GM23338 (cell line): ENCODE measurements at regions not wholly inside any gene's neighbourhood (a gene's known extent, or its start where the extent isn't known, plus 50 kb on each side); places are given as distances from the start of the nearest gene placed in this dataset.

Experiments used
- ATAC-seq: fragments of 200-7000 bp; cut with Tn5 transposase; 3 replicates; pipeline ENCODE4 v1.9.1; 2020
- DNase-seq: peaks from one replicate; pipeline ENCODE4 v3.0.0-alpha.2; 2015; ENCODE audit warnings: low spot score
- H2AFZ ChIP-seq: fragments of 200-600 bp; sonication (generic); 2 replicates; pipeline ENCODE4 v1.8.0; 2016; ENCODE audit warnings: antibody characterized with exemption, mild to moderate bottlenecking, moderate library complexity
- H3F3A ChIP-seq: fragments of 200-600 bp; sonication (generic); replicated peaks from 2 replicates; pipeline ENCODE4 v1.8.0; 2017; ENCODE audit warnings: antibody characterized with exemption, mixed run types, low read depth
- H3K27ac ChIP-seq: fragments of 200-600 bp; sonication (generic); 2 replicates; pipeline ENCODE4 v1.6.1; 2016; ENCODE audit warnings: low read depth
- H3K27me3 ChIP-seq: fragments of 200-600 bp; sonication (generic); 2 replicates; pipeline ENCODE4 v1.8.0; 2016; ENCODE audit warnings: mild to moderate bottlenecking, mixed run types, moderate library complexity; ENCODE audit not compliant: insufficient read depth
- H3K36me3 ChIP-seq: fragments of 200-600 bp; sonication (generic); 2 replicates; pipeline ENCODE4 v1.8.0; 2016; ENCODE audit warnings: mild to moderate bottlenecking; ENCODE audit not compliant: insufficient read depth
- H3K4me1 ChIP-seq: fragments of 200-600 bp; sonication (generic); 2 replicates; pipeline ENCODE4 v1.8.0; 2016; ENCODE audit warnings: mild to moderate bottlenecking, moderate library complexity; ENCODE audit not compliant: insufficient read depth
- H3K4me2 ChIP-seq: fragments of 200-600 bp; sonication (generic); 2 replicates; pipeline ENCODE4 v1.7.1; 2017; ENCODE audit warnings: mixed run types
- H3K4me3 ChIP-seq: fragments of 200-600 bp; sonication (generic); 2 replicates; pipeline ENCODE4 v1.6.1; 2016; ENCODE audit warnings: mixed run types
- H3K79me2 ChIP-seq: fragments of 200-600 bp; sonication (generic); replicated peaks from 2 replicates; pipeline ENCODE4 v1.8.0; 2017; ENCODE audit warnings: mild to moderate bottlenecking; ENCODE audit not compliant: insufficient read depth
- H3K9me2 ChIP-seq: fragments of 200-600 bp; sonication (generic); 2 replicates; pipeline ENCODE4 v1.8.0; 2017; ENCODE audit not compliant: insufficient read depth
- H4K20me1 ChIP-seq: fragments of 200-600 bp; sonication (generic); replicated peaks from 2 replicates; pipeline ENCODE4 v1.8.0; 2017; ENCODE audit warnings: mild to moderate bottlenecking; ENCODE audit not compliant: insufficient read depth
- H3K27ac Mint-ChIP-seq: 2 replicates; pipeline ENCODE4 v1.8.0; 2020; ENCODE audit warnings: inconsistent platforms, mild to moderate bottlenecking, moderate library complexity, mixed read lengths
- H3K27me3 Mint-ChIP-seq: 3 replicates; pipeline ENCODE4 v1.8.0; 2022; ENCODE audit warnings: low read depth, mild to moderate bottlenecking, moderate library complexity, mixed read lengths, inconsistent platforms; ENCODE audit not compliant: insufficient read depth, poor library complexity
- H3K36me3 Mint-ChIP-seq: 3 replicates; pipeline ENCODE4 v1.8.0; 2021; ENCODE audit warnings: low read depth, mild to moderate bottlenecking, inconsistent platforms, moderate library complexity, mixed read lengths
- H3K4me1 Mint-ChIP-seq: 3 replicates; pipeline ENCODE4 v1.8.0; 2020; ENCODE audit warnings: mild to moderate bottlenecking, inconsistent platforms, mixed read lengths
- H3K4me3 Mint-ChIP-seq: 3 replicates; pipeline ENCODE4 v1.8.0; 2021; ENCODE audit warnings: moderate library complexity, mild to moderate bottlenecking, inconsistent platforms, mixed read lengths
- H3K9me3 Mint-ChIP-seq: 3 replicates; pipeline ENCODE4 v1.8.0; 2020; ENCODE audit warnings: moderate library complexity, mild to moderate bottlenecking, inconsistent platforms, mixed read lengths
- CREB1 ChIP-seq: fragments of 250-450 bp; sonication (Bioruptor Pico); IDR thresholded peaks from 2 replicates; pipeline ENCODE4 v1.5.0; 2020; ENCODE audit warnings: low read depth, mild to moderate bottlenecking, moderate library complexity
- EZH2 ChIP-seq: fragments of 200-600 bp; sonication (generic); IDR thresholded peaks from one replicate; pipeline ENCODE4 v1.8.0; 2017; ENCODE audit warnings: antibody characterized with exemption, mild to moderate bottlenecking, low read depth; ENCODE audit not compliant: unreplicated experiment
- JUNB ChIP-seq: IDR thresholded peaks from one replicate; pipeline ENCODE4 v1.6.1; 2016; ENCODE audit warnings: antibody characterized with exemption; ENCODE audit not compliant: unreplicated experiment
- NANOG ChIP-seq: IDR thresholded peaks from 2 replicates; pipeline ENCODE4 v1.6.1; 2016; ENCODE audit warnings: antibody characterized with exemption, borderline replicate concordance
- STAT1 ChIP-seq: IDR thresholded peaks from one replicate; pipeline ENCODE4 v1.6.1; 2016; ENCODE audit warnings: antibody characterized with exemption; ENCODE audit not compliant: unreplicated experiment
- ZNF114 ChIP-seq: fragments of 250-450 bp; sonication (Bioruptor Pico); IDR thresholded peaks from 2 replicates; pipeline ENCODE4 v1.5.0; 2020; ENCODE audit warnings: mild to moderate bottlenecking, moderate library complexity
- ZNF331 ChIP-seq: fragments of 250-450 bp; sonication (Bioruptor Pico); IDR thresholded peaks from 2 replicates; pipeline ENCODE4 v1.5.0; 2020; ENCODE audit warnings: low read depth, mild to moderate bottlenecking, moderate library complexity
- TF ChIP-seq, protein P1 (sequence below): IDR thresholded peaks from 2 replicates; pipeline ENCODE4 v1.6.1; 2016; ENCODE audit warnings: antibody characterized with exemption
- TF ChIP-seq, protein P2 (sequence below): fragments of 250-450 bp; sonication (Bioruptor Pico); IDR thresholded peaks from 2 replicates; pipeline ENCODE4 v1.5.0; 2020; ENCODE audit warnings: mild to moderate bottlenecking, moderate library complexity

DNA sequence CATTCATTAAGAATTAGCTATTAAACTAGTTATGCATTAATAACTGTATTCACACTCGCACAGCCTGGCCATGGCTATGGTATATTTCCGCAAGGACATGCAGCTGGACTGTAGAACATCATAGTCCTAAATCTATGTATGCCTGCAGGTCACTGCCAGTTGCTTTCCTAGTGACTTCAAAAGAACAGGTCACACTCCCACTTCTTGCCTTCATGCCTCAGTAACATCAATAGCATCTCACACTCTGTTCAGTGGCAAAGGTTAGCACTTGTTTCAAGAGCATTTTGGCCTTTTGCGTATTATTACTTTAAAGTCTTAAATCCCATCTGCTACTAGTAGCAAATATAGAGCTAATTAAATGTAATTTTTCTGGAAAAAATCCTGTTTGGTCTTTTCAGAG, 131.4 kb upstream of the DCC start (continued):
- TF ChIP-seq EZH2 (no peak), JUNB (no peak), ZNF114 (CRISPR knock-in tag) (no peak), CREB1 (CRISPR knock-in tag) (no peak)
- TF ChIP-seq, protein P1, sequence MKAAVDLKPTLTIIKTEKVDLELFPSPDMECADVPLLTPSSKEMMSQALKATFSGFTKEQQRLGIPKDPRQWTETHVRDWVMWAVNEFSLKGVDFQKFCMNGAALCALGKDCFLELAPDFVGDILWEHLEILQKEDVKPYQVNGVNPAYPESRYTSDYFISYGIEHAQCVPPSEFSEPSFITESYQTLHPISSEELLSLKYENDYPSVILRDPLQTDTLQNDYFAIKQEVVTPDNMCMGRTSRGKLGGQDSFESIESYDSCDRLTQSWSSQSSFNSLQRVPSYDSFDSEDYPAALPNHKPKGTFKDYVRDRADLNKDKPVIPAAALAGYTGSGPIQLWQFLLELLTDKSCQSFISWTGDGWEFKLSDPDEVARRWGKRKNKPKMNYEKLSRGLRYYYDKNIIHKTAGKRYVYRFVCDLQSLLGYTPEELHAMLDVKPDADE, result no peak

DNA sequence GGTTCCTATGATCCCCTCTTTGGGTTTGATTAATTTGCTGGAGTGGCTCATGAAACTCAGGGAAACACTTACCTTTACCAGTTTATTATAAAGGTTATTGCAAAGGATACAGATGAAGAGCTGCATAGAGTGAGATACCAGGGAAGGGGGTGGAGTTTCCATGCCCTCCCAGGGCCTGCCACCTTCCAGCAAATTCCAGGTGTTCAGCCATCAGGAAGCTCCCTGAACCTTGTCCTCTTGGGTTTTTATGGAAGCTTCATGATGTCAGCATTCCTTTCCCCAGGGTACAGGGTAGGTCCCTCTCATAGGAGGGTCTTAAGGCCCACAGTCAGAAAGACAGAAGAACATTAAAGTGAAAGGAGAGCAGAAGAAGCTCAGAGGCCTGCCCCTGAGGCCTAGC, 123.9 kb upstream of the DCC start:
- H3F3A ChIP-seq, result no peaks in the 10 kb centered on the region
- H3K79me2 ChIP-seq, result no peaks in the 10 kb centered on the region
- H3K36me3 ChIP-seq, result no peaks in the 10 kb centered on the region
- H3K4me3 ChIP-seq, result no peak overlapping the region
- H3K4me1 ChIP-seq, result no peaks in the 10 kb centered on the region
- Mint-ChIP-seq H3K27ac (no peak overlapping the region), H3K27me3 (peaks cover 1% of the 10 kb centered on the region), H3K9me3 (no peaks in the 10 kb centered on the region; the same call in 2 of the 3 replicates), H3K4me1 (no peaks in the 10 kb centered on the region), H3K4me3 (no peak overlapping the region), H3K36me3 (no peaks in the 10 kb centered on the region; the same call in 2 of the 3 replicates)
- ATAC-seq (no peak), DNase-seq (no peak)
- no peak overlapping the region for H2AFZ ChIP-seq
- TF ChIP-seq ZNF331 (no peak), STAT1 (no peak), JUNB (no peak), CREB1 (CRISPR knock-in tag) (no peak), EZH2 (no peak), NANOG (no peak), ZNF114 (CRISPR knock-in tag) (no peak)
- TF ChIP-seq, protein P2, sequence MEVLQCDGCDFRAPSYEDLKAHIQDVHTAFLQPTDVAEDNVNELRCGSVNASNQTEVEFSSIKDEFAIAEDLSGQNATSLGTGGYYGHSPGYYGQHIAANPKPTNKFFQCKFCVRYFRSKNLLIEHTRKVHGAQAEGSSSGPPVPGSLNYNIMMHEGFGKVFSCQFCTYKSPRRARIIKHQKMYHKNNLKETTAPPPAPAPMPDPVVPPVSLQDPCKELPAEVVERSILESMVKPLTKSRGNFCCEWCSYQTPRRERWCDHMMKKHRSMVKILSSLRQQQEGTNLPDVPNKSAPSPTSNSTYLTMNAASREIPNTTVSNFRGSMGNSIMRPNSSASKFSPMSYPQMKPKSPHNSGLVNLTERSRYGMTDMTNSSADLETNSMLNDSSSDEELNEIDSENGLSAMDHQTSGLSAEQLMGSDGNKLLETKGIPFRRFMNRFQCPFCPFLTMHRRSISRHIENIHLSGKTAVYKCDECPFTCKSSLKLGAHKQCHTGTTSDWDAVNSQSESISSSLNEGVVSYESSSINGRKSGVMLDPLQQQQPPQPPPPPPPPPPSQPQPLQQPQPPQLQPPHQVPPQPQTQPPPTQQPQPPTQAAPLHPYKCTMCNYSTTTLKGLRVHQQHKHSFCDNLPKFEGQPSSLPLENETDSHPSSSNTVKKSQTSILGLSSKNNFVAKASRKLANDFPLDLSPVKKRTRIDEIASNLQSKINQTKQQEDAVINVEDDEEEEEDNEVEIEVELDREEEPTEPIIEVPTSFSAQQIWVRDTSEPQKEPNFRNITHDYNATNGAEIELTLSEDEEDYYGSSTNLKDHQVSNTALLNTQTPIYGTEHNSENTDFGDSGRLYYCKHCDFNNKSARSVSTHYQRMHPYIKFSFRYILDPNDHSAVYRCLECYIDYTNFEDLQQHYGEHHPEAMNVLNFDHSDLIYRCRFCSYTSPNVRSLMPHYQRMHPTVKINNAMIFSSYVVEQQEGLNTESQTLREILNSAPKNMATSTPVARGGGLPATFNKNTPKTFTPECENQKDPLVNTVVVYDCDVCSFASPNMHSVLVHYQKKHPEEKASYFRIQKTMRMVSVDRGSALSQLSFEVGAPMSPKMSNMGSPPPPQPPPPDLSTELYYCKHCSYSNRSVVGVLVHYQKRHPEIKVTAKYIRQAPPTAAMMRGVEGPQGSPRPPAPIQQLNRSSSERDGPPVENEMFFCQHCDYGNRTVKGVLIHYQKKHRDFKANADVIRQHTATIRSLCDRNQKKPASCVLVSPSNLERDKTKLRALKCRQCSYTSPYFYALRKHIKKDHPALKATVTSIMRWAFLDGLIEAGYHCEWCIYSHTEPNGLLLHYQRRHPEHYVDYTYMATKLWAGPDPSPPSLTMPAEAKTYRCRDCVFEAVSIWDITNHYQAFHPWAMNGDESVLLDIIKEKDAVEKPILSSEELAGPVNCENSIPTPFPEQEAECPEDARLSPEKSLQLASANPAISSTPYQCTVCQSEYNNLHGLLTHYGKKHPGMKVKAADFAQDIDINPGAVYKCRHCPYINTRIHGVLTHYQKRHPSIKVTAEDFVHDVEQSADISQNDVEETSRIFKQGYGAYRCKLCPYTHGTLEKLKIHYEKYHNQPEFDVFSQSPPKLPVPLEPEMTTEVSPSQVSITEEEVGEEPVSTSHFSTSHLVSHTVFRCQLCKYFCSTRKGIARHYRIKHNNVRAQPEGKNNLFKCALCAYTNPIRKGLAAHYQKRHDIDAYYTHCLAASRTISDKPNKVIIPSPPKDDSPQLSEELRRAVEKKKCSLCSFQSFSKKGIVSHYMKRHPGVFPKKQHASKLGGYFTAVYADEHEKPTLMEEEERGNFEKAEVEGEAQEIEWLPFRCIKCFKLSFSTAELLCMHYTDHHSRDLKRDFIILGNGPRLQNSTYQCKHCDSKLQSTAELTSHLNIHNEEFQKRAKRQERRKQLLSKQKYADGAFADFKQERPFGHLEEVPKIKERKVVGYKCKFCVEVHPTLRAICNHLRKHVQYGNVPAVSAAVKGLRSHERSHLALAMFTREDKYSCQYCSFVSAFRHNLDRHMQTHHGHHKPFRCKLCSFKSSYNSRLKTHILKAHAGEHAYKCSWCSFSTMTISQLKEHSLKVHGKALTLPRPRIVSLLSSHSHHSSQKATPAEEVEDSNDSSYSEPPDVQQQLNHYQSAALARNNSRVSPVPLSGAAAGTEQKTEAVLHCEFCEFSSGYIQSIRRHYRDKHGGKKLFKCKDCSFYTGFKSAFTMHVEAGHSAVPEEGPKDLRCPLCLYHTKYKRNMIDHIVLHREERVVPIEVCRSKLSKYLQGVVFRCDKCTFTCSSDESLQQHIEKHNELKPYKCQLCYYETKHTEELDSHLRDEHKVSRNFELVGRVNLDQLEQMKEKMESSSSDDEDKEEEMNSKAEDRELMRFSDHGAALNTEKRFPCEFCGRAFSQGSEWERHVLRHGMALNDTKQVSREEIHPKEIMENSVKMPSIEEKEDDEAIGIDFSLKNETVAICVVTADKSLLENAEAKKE (CRISPR knock-in tag), result no peak
- no peaks in the 10 kb centered on the region for H4K20me1 ChIP-seq
- H3K27ac ChIP-seq, result no peak overlapping the region
- H3K27me3 ChIP-seq, result no peaks in the 10 kb centered on the region
- H3K9me2 ChIP-seq, result peaks cover 14% of the 10 kb centered on the region; the same call in 1 of the 2 replicates
- H3K4me2 ChIP-seq, result no peak overlapping the region
